Kidney epithelial cell (primary cell): ENCODE measurements at regions not wholly inside any gene's neighbourhood (a gene's known extent, or its start where the extent isn't known, plus 50 kb on each side); places are given as distances from the start of the nearest gene placed in this dataset.
"Not testable (repeated sequence)": the region's sequence is repeated elsewhere in the genome, so short reads cannot be mapped to it uniquely, and the experiment has no call there.

Experiments
- DNase-seq: peaks from one replicate; pipeline ENCODE4 v3.0.0-alpha.2; 2010; ENCODE audit warnings: low read depth
- H3K27me3 ChIP-seq: 2 replicates; pipeline ENCODE4 v1.6.0; 2011; ENCODE audit warnings: low read length; ENCODE audit not compliant: control insufficient read depth, insufficient read depth
- H3K36me3 ChIP-seq: 2 replicates; pipeline ENCODE4 v1.5.1; 2011; ENCODE audit warnings: low read length; ENCODE audit not compliant: control insufficient read depth, insufficient read depth
- H3K4me3 ChIP-seq: 2 replicates; pipeline ENCODE4 v1.5.1; 2011; ENCODE audit warnings: low read depth, mild to moderate bottlenecking, control low read depth, low read length
- CTCF ChIP-seq: IDR thresholded peaks from 2 replicates; pipeline ENCODE4 v1.5.1; 2011; ENCODE audit warnings: mild to moderate bottlenecking, moderate library complexity, low read length, control low read depth, inconsistent platforms; ENCODE audit not compliant: insufficient read depth, poor library complexity, severe bottlenecking

- no peak for TF ChIP-seq CTCF
- Histone ChIP-seq H3K4me3 (no peak overlapping the region), H3K36me3 (no peaks in the 10 kb centered on the region), H3K27me3 (no peaks in the 10 kb centered on the region)
- no peak for DNase-seq
Measured at GRCh38 chrX:125681058-125681457, 361.4 kb downstream of the TEX13C start.

GRCh38 chrX:125681507-125681906 is 361.8 kb downstream of the TEX13C start:
- Histone ChIP-seq H3K36me3 (no peaks in the 10 kb centered on the region), H3K4me3 (no peak overlapping the region), H3K27me3 (no peaks in the 10 kb centered on the region)
- no peak for TF ChIP-seq CTCF
- no peak for DNase-seq

- not testable (repeated sequence) for H3K4me3 ChIP-seq, DNase-seq, H3K27me3 ChIP-seq
Measured at GRCh38 chrX:125690522-125690921, 370.9 kb downstream of the TEX13C start.

GRCh38 chrX:125694171-125694570 is 374.5 kb downstream of the TEX13C start:
- no peak overlapping the region for H3K4me3 ChIP-seq
- H3K36me3 ChIP-seq, result no peaks in the 10 kb centered on the region
- TF ChIP-seq CTCF, result no peak
- no peak for DNase-seq
- H3K27me3 ChIP-seq, result no peaks in the 10 kb centered on the region

More at GRCh38 chrX:125690522-125690921, 370.9 kb downstream of the TEX13C start:
- not testable (repeated sequence) for H3K36me3 ChIP-seq

GRCh38 chrX:125709074-125709473 is 389.4 kb downstream of the TEX13C start:
- Histone ChIP-seq H3K27me3 (no peaks in the 10 kb centered on the region), H3K4me3 (no peak overlapping the region), H3K36me3 (no peaks in the 10 kb centered on the region)
- TF ChIP-seq CTCF, result no peak
- no peak for DNase-seq

GRCh38 chrX:125709532-125709931 is 389.9 kb downstream of the TEX13C start:
- Histone ChIP-seq H3K36me3 (no peaks in the 10 kb centered on the region), H3K27me3 (no peaks in the 10 kb centered on the region), H3K4me3 (no peak overlapping the region)
- TF ChIP-seq CTCF, result no peak
- no peak for DNase-seq
